ENCODE measurements at regions not wholly inside any gene's neighbourhood (a gene's known extent, or its start where the extent isn't known, plus 50 kb on each side); places are given as distances from the start of the nearest gene placed in this dataset.
A peak's percentile ranks its signal among the peaks of the same experiment; 100 is the strongest.

DNA sequence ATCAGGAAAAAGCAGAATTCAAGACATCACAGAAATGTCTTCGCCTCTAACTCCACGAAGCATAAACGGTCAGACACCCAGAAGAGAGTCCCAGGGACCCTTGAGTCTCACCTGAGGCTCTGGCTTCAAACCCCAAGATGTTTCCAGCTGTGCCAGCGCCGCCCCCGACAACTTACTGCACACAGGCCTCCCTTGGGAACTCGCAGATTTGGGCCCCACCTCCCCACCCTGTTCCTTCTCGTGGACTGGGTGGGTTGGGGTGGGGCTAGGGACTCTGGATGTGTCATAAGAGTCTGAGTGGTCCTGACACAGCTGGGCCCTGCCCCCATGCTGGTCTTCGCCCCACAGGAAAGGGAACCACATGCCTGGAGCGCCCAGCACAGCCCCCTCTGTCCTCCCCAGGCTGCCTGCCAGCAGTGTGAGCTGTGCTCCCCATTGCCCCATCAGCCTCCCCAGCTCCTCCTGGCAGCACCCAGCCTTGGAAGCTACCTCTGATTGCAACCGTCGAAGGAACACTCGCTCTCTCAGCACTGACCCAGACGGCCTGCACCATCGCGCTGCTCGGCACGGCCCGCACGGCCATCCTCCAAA lies 147.5 kb downstream of the CRYBB2 start:
- no peak for DNase-seq (ENCODE audit: low read depth)

DNA sequence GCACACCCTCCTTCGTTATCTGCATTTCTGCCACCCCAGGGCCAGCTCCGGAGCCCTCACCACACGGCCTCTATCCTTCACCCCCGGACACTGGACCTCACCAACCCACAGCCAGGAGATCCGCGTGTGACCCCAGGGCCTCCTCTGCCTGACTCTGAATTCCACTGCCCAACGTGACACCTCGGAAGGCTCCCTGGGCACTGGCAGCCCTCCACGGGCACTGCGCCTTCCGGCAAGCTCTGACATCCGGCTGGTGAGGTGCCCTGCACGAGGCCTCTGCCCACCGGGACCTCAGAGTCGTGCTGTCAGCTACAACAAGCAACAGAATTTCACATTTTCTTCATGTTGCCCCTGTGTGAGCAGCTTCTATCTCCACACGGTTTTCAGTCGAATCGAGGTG lies 148.3 kb downstream of the CRYBB2 start:
- DNase-seq (ENCODE audit: low read depth), result no peak

DNA sequence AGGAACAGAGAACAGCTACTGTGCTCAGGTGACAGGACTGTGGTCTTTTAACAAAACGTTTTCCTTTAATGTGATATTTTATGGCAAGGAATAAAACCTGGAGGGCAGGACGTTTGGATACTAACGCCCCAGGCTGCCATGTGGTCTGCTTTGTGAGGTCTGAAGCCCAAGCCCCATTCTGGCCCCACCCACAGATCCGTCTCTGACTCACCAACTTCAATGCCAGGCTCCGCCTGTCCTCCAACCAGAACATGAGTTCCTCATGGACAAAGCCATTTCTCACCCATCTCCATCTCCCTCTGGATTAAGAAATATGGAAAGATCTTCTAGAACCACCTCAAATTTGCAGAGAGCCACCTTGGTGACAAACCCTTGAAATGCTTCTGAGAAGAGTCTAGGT lies 148.8 kb downstream of the CRYBB2 start:
- peak; percentile 71 for DNase-seq (ENCODE audit: low read depth)

GRCh38 chr22:25369041-25369440 lies 149.6 kb downstream of the CRYBB2 start:
- no peak for DNase-seq (ENCODE audit: low read depth)

DNA sequence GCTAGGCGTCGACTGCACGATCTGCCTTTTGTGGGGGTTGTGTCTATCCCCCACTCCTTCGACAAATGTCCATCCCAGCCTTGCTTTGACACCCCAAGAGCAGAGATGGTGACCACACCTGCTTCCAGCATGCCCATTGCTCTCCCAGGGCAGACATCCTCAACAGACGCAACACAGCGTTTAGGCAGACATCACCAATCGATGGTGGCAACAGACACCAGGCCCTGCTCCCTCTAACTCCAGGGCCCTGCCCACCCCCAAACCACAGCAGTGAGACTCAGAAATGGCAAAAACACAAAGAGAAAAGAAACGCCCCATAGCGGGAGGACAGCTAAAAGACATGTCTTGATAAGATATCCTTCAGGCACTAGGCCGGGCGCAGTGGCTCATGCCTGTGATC lies 150.9 kb downstream of the CRYBB2 start:
- DNase-seq (ENCODE audit: low read depth), result no peak

GRCh38 chr22:25372000-25372595 lies 152.7 kb downstream of the CRYBB2 start:
- DNase-seq (ENCODE audit: low read depth), result no peak

- DNase-seq (ENCODE audit: low read depth), result no peak
These were observed 154.5 kb downstream of the CRYBB2 start for GRCh38 chr22:25373961-25374360.

GRCh38 chr22:25374869-25375268 lies 155.4 kb downstream of the CRYBB2 start:
- DNase-seq (ENCODE audit: low read depth), result no peak

- no peak for DNase-seq (ENCODE audit: low read depth)
These were observed 156.2 kb downstream of the CRYBB2 start for GRCh38 chr22:25375683-25376082.

DNA sequence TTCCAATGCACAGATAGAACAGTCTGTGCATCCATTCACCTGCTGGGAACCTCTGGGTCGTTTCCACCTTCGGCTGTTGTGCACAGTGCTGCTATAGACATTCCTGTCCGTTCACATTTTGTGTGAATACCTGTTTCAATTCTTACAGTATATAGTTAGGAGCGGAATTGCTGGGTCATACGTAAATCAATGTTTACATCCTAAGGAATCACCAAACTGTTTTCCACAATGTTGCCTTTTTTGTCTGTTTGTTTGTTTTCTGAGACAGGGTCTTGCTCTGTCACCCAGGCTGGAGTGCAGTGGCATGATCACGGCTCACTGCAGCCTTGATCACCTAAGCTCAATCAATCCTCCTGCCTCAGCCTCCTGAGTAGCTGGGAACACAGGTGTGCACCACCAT lies 158.3 kb downstream of the CRYBB2 start:
- no peak for DNase-seq (ENCODE audit: low read depth)

- DNase-seq (ENCODE audit: low read depth), result no peak
These were observed 160.8 kb downstream of the CRYBB2 start for GRCh38 chr22:25380122-25380747.

DNA sequence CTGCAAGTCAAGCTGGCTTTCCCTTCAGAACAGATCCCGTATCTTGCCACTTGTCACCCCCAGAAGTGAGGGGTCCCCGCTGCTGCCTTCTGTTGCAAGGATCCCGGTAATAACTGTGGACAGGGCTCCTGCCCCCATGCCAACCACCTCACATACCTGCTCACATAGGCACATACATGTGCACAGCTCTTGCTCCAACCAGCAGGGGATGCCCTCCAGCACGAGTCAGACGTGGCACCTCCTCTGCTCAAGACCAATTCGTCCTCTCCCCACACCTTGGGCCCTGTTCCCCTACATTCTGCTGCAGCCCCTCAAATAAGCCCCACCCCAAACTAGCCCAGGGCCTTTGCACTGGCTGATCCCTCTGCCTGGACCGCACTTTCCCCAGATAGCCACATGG lies 163.3 kb downstream of the CRYBB2 start:
- no peak for DNase-seq (ENCODE audit: low read depth)

DNA sequence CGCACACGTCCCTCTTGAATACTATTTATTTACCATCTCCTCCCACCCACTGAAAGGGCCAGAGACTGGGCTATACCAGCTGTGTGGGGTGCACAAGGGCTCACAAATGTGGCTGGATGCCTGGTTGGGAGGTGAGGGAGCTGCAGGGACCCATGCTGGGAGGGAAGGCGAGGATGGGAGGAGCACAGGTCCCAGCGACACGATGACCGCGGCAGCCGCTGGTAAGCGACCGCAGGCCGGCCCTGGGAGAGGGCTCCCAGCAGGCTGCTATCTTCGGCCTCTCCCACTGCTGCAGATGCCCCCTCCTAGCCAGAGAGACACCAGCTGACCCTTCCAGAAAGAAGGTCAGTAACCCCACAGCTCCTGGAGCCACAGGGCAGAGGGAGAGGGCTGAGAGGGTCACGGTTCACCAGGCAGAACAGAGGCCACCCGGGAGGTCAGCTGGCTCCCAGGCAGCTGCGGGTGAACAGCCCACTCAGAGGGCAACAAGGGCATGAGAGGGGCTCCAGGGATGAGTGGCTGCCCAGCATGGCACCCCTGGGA lies 163.9 kb downstream of the CRYBB2 start:
- no peak for DNase-seq (ENCODE audit: low read depth)

- no peak for DNase-seq (ENCODE audit: low read depth)
These were observed 164.5 kb downstream of the CRYBB2 start for GRCh38 chr22:25383892-25384291.

- no peak for DNase-seq (ENCODE audit: low read depth)
These were observed 167.1 kb downstream of the CRYBB2 start for GRCh38 chr22:25386538-25386884.

GRCh38 chr22:25388415-25388814 lies 169.0 kb downstream of the CRYBB2 start:
- no peak for DNase-seq (ENCODE audit: low read depth)

DNA sequence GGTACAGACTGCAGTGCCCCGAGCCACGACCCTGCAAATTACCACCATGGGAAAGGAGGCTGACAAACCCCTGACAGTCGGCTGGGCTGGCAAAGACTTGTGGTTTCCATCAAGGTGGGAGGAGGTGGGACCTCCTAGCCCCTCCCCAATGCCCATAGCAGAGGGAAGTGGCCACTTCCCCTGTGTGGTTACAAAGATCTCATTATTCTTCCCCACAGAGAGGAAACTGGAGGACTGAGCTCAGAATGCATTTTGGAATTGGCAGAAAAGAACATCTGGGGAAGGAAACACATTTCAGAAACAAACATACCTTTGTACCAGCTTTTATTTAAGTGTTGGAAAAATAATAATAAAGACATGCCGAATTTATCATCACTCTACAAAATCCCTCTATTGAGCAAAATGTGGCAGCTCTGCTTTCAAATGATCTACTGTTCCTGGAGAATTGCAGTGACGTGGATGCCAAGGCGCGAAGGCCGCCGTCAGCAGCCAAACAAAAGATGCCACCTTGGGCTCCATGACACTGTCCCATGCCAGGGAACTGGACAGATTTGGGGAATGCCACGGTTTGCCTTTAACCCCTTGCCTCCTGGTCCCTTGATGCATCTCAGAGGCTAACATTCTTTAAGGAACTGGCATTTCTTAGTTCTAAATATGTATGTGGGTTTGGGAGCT lies 169.6 kb downstream of the CRYBB2 start:
- no peak for DNase-seq (ENCODE audit: low read depth)

DNA sequence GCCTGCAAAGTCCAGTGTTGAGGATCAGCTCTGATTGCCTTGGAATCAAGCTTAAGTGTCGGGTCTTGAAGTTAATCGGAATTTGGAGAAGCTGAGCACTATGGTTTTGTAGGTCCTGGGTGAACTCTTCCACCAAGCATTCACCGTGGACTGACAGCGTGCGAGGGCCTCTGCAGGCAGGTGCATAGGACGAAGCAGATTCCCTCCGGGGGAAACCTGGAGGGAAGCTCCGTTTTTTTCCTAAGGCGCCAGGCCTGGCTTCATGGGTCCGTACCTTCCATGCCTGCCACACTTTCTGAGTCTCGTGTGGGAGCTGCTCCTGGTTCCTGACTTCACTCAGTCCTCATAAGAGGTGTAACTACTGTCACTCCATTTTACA lies 170.1 kb downstream of the CRYBB2 start:
- no peak for DNase-seq (ENCODE audit: low read depth)

DNA sequence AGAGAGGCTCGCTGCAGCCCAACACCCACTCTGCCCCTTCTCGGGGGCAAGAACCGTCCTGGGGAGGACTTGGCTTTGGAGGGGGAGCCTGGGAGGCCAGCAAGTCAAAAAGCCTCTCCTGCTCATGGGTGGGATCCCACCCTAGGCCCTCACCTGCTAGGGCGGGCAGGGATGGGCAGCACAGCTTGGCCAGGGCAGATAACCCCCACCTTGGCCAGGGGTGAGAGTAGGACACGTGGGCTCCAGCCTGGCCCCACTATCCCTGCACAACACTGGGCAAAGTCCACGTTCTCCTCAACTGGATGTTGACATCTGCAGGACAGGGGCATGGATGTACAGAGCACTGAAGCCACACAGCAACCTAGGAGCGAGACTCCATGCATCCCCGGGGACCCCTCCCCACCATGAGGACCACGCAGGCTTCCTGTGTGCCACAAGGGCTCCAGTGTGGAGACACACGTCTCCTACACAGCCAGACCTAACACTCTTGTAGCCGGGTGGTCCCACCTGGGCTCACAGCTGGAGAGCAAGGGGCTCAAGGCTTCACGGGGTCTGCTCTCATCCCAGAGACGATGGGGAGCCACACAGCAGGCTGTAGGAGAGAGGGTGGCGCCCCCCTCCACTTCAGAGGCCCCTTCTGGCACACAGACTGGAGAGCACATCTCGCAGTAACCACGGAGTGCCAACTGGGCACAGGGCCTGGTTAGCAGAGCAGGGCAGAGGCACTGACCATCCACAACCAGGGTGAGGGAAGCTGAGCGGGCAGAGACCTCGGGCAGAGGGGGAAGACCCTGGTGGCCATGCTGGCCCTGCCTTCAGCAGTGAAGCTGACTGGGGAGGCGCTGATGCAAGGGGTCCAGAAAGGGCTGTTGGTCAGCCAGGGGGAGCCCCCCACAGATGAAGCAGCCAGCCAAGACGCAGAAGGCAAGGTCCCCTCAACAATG lies 171.1 kb downstream of the CRYBB2 start:
- DNase-seq (ENCODE audit: low read depth), result no peak

- DNase-seq (ENCODE audit: low read depth), result no peak
These were observed 171.9 kb upstream of the GRK3 start for GRCh38 chr22:25392584-25392983.

- DNase-seq (ENCODE audit: low read depth), result no peak
These were observed 171.2 kb upstream of the GRK3 start for GRCh38 chr22:25393121-25393805.

Measured in amniotic epithelial cell (primary cell).